Naive thymus-derived CD4-positive, alpha-beta T cell (primary cell): ENCODE measurements at regions not wholly inside any gene's neighbourhood (a gene's known extent, or its start where the extent isn't known, plus 50 kb on each side); places are given as distances from the start of the nearest gene placed in this dataset.

ENCODE experiments used
- ATAC-seq: fragments of 150-1000 bp; cut with Tn5 transposase; 2 replicates; pipeline ENCODE4 v1.10.0; 2021; ENCODE audit warnings: mild to moderate bottlenecking, moderate library complexity
- CTCF ChIA-PET: fragments of 350-600 bp; sonication (Branson Sonifier 250); formaldehyde crosslinking; loops from one replicate; lab custom pipeline; 2021; ENCODE audit warnings: antibody characterized with exemption; lab: Charles Lee
- POLR2A ChIA-PET: fragments of 350-600 bp; sonication (Branson Sonifier 250); formaldehyde crosslinking; loops from one replicate; lab custom pipeline; 2021; ENCODE audit warnings: antibody characterized with exemption, inconsistent platforms; lab: Charles Lee
- DNase-seq, 9 donors: peaks; one replicate each; pipeline versions ENCODE4 v3.0.0 to v3.0.0-alpha.2; 2020 to 2022; ENCODE audit warnings: mixed read lengths in 1 of 9
- H3K27ac ChIP-seq: one replicate; pipeline ENCODE4 v1.7.0; 2013; ENCODE audit warnings: mild to moderate bottlenecking, low read depth, low read length, moderate library complexity
- H3K27me3 ChIP-seq, 2 donors: one replicate each; pipeline ENCODE4 v1.7.0; 2013; ENCODE audit warnings: low read length in 2 of 2, mild to moderate bottlenecking in 2 of 2, moderate library complexity in 2 of 2; ENCODE audit not compliant: control insufficient read depth in 2 of 2, insufficient read depth in 2 of 2
- H3K36me3 ChIP-seq, 3 experiments: 1 replicate in 2 of 3; 2 replicates in 1 of 3; pipeline ENCODE4 v1.7.0; 2013; ENCODE audit warnings: low read length in 3 of 3, mild to moderate bottlenecking in 3 of 3, moderate library complexity in 1 of 3; ENCODE audit not compliant: insufficient read depth in 3 of 3, control insufficient read depth in 2 of 3
- H3K4me1 ChIP-seq, 2 donors: one replicate each; pipeline ENCODE4 v1.7.0; 2013; ENCODE audit warnings: low read length in 2 of 2, mild to moderate bottlenecking in 2 of 2, moderate library complexity in 1 of 2; ENCODE audit not compliant: control insufficient read depth in 2 of 2, insufficient read depth in 2 of 2
- H3K4me3 ChIP-seq: 2 replicates; pipeline ENCODE4 v1.7.0; 2013; ENCODE audit warnings: mild to moderate bottlenecking, low read length
- H3K9me3 ChIP-seq, 3 experiments: 1 replicate in 2 of 3; 2 replicates in 1 of 3; pipeline ENCODE4 v1.7.0; 2013; ENCODE audit warnings: low read length in 3 of 3; ENCODE audit not compliant: control insufficient read depth in 2 of 3
- H3K27ac Mint-ChIP-seq, 9 donors: one replicate each; pipeline ENCODE4 v1.8.0; 2020 to 2022; ENCODE audit warnings: mixed read lengths in 9 of 9, mild to moderate bottlenecking in 8 of 9, moderate library complexity in 5 of 9, inconsistent platforms in 2 of 9
- H3K27me3 Mint-ChIP-seq, 5 donors: one replicate each; pipeline ENCODE4 v1.8.0; 2021 to 2022; ENCODE audit warnings: mixed read lengths in 5 of 5, mild to moderate bottlenecking in 1 of 5
- H3K36me3 Mint-ChIP-seq, 5 donors: one replicate each; pipeline ENCODE4 v1.8.0; 2020 to 2022; ENCODE audit warnings: mixed read lengths in 5 of 5, mild to moderate bottlenecking in 3 of 5, inconsistent platforms in 1 of 5
- H3K4me1 Mint-ChIP-seq, 7 donors: one replicate each; pipeline ENCODE4 v1.8.0; 2020 to 2022; ENCODE audit warnings: mixed read lengths in 7 of 7, mild to moderate bottlenecking in 3 of 7, inconsistent platforms in 1 of 7
- H3K4me3 Mint-ChIP-seq, 10 donors: one replicate each; pipeline ENCODE4 v1.8.0; 2020 to 2022; ENCODE audit warnings: mild to moderate bottlenecking in 10 of 10, mixed read lengths in 10 of 10, moderate library complexity in 6 of 10, inconsistent platforms in 2 of 10
- H3K9me3 Mint-ChIP-seq, 11 donors: one replicate each; pipeline ENCODE4 v1.8.0; 2020 to 2022; ENCODE audit warnings: mixed read lengths in 11 of 11, mild to moderate bottlenecking in 4 of 11, inconsistent platforms in 1 of 11, moderate library complexity in 1 of 11
- intact Hi-C, 2 donors: fragments of 100-400 bp; cut with micrococcal nuclease; formaldehyde crosslinking; loops; one replicate each; pipeline ENCODE4 v1.15.1; 2023

- Histone ChIP-seq H3K27ac (no peak overlapping the region), H3K4me3 (no peak overlapping the region), H3K4me1 (no peaks in the 10 kb centered on the region), H3K9me3 (peaks cover 0 to 11% (median 0%) of the 10 kb centered on the region in 3 experiments), H3K36me3 (no peaks in the 10 kb centered on the region), H3K27me3 (no peaks in the 10 kb centered on the region)
- ATAC-seq (no peak), DNase-seq (no peak)
- no peaks in the 10 kb centered on the region for H3K27me3 Mint-ChIP-seq
- no peak overlapping the region for H3K4me3 Mint-ChIP-seq
- H3K9me3 Mint-ChIP-seq = peaks cover 7 to 25% (median 14%) of the 10 kb centered on the region in 11 donors
- H3K27ac Mint-ChIP-seq = no peak overlapping the region
- ChIA-PET POLR2A (no interaction called here), CTCF (no interaction called here)
- H3K36me3 Mint-ChIP-seq = peaks cover 0 to 10% (median 0%) of the 10 kb centered on the region in 5 donors
- intact Hi-C loops = no loop called here
- H3K4me1 Mint-ChIP-seq = no peaks in the 10 kb centered on the region
These were observed 237.6 kb upstream of the PRKD1 start for GRCh38 chr14:30165255-30165654.

GRCh38 chr14:30177781-30178180 is 250.1 kb upstream of the PRKD1 start:
- H3K27ac ChIP-seq = no peak overlapping the region
- DNase-seq = no peak
- ChIA-PET POLR2A (no interaction called here), CTCF (no interaction called here)
- H3K4me3 ChIP-seq = no peak overlapping the region
- H3K4me1 ChIP-seq = no peaks in the 10 kb centered on the region
- no peaks in the 10 kb centered on the region for H3K4me1 Mint-ChIP-seq
- H3K36me3 ChIP-seq = no peaks in the 10 kb centered on the region
- no peaks in the 10 kb centered on the region for H3K27me3 ChIP-seq
- no peaks in the 10 kb centered on the region for H3K36me3 Mint-ChIP-seq
- no peak for ATAC-seq
- H3K9me3 ChIP-seq = no peaks in the 10 kb centered on the region
- H3K4me3 Mint-ChIP-seq = no peak overlapping the region
- peaks cover 0 to 16% (median 6%) of the 10 kb centered on the region in 11 donors for H3K9me3 Mint-ChIP-seq
- H3K27ac Mint-ChIP-seq = no peak overlapping the region
- peaks cover 0 to 11% (median 0%) of the 10 kb centered on the region in 5 donors for H3K27me3 Mint-ChIP-seq
- intact Hi-C loops = no loop called here

GRCh38 chr14:30179381-30180130 is 251.9 kb upstream of the PRKD1 start:
- H3K27ac Mint-ChIP-seq = no peak overlapping the region
- Histone ChIP-seq H3K27ac (no peak overlapping the region), H3K27me3 (no peaks in the 10 kb centered on the region), H3K9me3 (no peaks in the 10 kb centered on the region), H3K4me3 (no peak overlapping the region), H3K36me3 (no peaks in the 10 kb centered on the region), H3K4me1 (no peaks in the 10 kb centered on the region)
- POLR2A ChIA-PET = no interaction called here
- H3K4me3 Mint-ChIP-seq = no peak overlapping the region
- no peaks in the 10 kb centered on the region for H3K4me1 Mint-ChIP-seq
- ATAC-seq (no peak), DNase-seq (no peak)
- peaks cover 0 to 12% (median 6%) of the 10 kb centered on the region in 11 donors for H3K9me3 Mint-ChIP-seq
- peaks cover 0 to 11% (median 0%) of the 10 kb centered on the region in 5 donors for H3K27me3 Mint-ChIP-seq
- intact Hi-C loops = no loop called here
- H3K36me3 Mint-ChIP-seq = no peaks in the 10 kb centered on the region
- CTCF ChIA-PET = no interaction called here

DNA sequence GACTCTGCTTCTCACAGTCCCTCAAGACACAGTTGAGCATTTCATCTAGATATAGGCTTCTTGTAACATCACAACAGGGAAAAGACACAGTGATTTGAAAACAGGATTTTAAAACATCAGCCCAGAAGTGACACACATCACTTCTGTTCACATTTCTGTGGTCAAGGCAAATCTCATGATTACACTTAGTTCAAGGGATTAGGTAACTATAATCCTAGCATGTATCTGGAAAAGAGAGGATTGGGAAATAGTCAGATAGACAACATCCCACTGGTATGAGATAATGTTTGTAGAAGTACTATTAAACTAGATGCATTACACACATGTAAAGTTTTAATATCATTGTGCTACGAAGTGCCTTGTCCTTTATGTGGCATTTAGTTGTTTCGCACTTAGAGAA is 252.6 kb upstream of the PRKD1 start:
- Mint-ChIP-seq H3K4me3 (no peak overlapping the region), H3K27ac (no peak overlapping the region), H3K9me3 (peaks cover 0 to 14% (median 6%) of the 10 kb centered on the region in 11 donors), H3K4me1 (no peaks in the 10 kb centered on the region), H3K36me3 (no peaks in the 10 kb centered on the region), H3K27me3 (peaks cover 0 to 11% (median 0%) of the 10 kb centered on the region in 5 donors)
- DNase-seq (no peak), ATAC-seq (no peak)
- POLR2A ChIA-PET = no interaction called here
- Histone ChIP-seq H3K27ac (no peak overlapping the region), H3K27me3 (no peaks in the 10 kb centered on the region), H3K4me1 (no peaks in the 10 kb centered on the region), H3K4me3 (no peak overlapping the region), H3K36me3 (no peaks in the 10 kb centered on the region), H3K9me3 (no peaks in the 10 kb centered on the region)
- CTCF ChIA-PET = no interaction called here
- intact Hi-C loops = no loop called here

- Histone ChIP-seq H3K9me3 (no peaks in the 10 kb centered on the region), H3K4me3 (no peak overlapping the region), H3K36me3 (no peaks in the 10 kb centered on the region), H3K4me1 (no peaks in the 10 kb centered on the region), H3K27me3 (no peaks in the 10 kb centered on the region), H3K27ac (no peak overlapping the region)
- no peak overlapping the region for H3K4me3 Mint-ChIP-seq
- no peaks in the 10 kb centered on the region for H3K36me3 Mint-ChIP-seq
- H3K27ac Mint-ChIP-seq = no peak overlapping the region
- DNase-seq = no peak
- ChIA-PET POLR2A (no interaction called here), CTCF (no interaction called here)
- intact Hi-C loops = no loop called here
- peaks cover 0 to 14% (median 0%) of the 10 kb centered on the region in 11 donors for H3K9me3 Mint-ChIP-seq
- ATAC-seq = no peak
- H3K27me3 Mint-ChIP-seq = no peaks in the 10 kb centered on the region
- no peaks in the 10 kb centered on the region for H3K4me1 Mint-ChIP-seq
These were observed 258.2 kb upstream of the PRKD1 start for GRCh38 chr14:30185832-30186231.

DNA sequence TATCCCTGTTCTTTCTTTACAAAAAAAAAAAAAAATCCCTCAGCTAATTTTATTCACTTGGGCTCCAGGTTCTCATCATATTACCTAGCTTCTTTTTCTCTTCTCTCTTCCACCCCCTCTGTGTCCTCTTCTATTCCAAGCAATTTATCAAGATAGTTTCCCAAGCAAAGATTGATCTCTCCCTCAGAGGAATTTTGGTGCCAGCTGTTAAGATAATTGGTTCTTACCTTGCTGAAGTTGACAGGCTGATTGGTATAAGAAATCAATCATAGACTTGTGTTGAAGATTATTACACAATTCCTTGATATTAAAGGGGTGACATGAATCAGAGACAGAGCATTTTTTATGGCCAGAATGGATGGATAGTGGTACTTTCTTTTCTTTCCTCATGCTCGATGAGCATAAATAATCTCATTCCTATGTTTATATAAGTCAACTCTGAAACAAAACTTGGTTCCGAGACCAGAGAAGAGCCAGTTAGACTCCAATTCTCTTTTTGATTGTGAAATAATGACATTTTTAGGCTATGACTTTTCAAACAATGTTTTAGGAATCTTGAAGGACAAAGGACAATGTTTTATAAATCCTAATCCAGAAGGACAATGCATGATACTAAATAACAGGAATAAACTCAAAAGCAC is 264.1 kb upstream of the PRKD1 start:
- H3K9me3 Mint-ChIP-seq = peaks cover 0 to 14% (median 0%) of the 10 kb centered on the region in 11 donors
- ChIA-PET CTCF (no interaction called here), POLR2A (no interaction called here)
- ATAC-seq (no peak), DNase-seq (no peak)
- H3K4me1 Mint-ChIP-seq = no peaks in the 10 kb centered on the region
- H3K4me3 Mint-ChIP-seq = no peak overlapping the region
- H3K4me3 ChIP-seq = no peak overlapping the region
- H3K27me3 ChIP-seq = no peaks in the 10 kb centered on the region
- H3K27ac Mint-ChIP-seq = no peak overlapping the region
- H3K27me3 Mint-ChIP-seq = peaks cover 0 to 4% (median 0%) of the 10 kb centered on the region in 5 donors
- no peaks in the 10 kb centered on the region for H3K4me1 ChIP-seq
- intact Hi-C loops = no loop called here
- no peaks in the 10 kb centered on the region for H3K9me3 ChIP-seq
- H3K27ac ChIP-seq = no peak overlapping the region
- no peaks in the 10 kb centered on the region for H3K36me3 Mint-ChIP-seq
- H3K36me3 ChIP-seq = no peaks in the 10 kb centered on the region

- ChIA-PET POLR2A (no interaction called here), CTCF (no interaction called here)
- Mint-ChIP-seq H3K9me3 (peaks cover 0 to 14% (median 0%) of the 10 kb centered on the region in 11 donors), H3K4me1 (no peaks in the 10 kb centered on the region), H3K4me3 (no peak overlapping the region), H3K27ac (no peak overlapping the region), H3K36me3 (no peaks in the 10 kb centered on the region), H3K27me3 (peaks cover 0 to 4% (median 0%) of the 10 kb centered on the region in 5 donors)
- Histone ChIP-seq H3K36me3 (no peaks in the 10 kb centered on the region), H3K9me3 (no peaks in the 10 kb centered on the region), H3K27ac (no peak overlapping the region), H3K4me1 (no peaks in the 10 kb centered on the region), H3K27me3 (no peaks in the 10 kb centered on the region), H3K4me3 (no peak overlapping the region)
- ATAC-seq (no peak), DNase-seq (no peak)
- intact Hi-C loops = no loop called here
These were observed 265.5 kb upstream of the PRKD1 start for GRCh38 chr14:30193101-30193500.
